H1 (cell line): ENCODE measurements at regions not wholly inside any gene's neighbourhood (a gene's known extent, or its start where the extent isn't known, plus 50 kb on each side); places are given as distances from the start of the nearest gene placed in this dataset.

Experiments
- CTCF ChIA-PET: fragments of 300-600 bp; sonication (Branson Sonifier 250); formaldehyde crosslinking; loops from one replicate; lab custom pipeline; 2021; ENCODE audit not compliant: partially characterized antibody; lab: Charles Lee
- POLR2A ChIA-PET: fragments of 300-600 bp; sonication (Branson Sonifier 250); formaldehyde crosslinking; loops from one replicate; lab custom pipeline; 2021; ENCODE audit warnings: inconsistent platforms; ENCODE audit not compliant: partially characterized antibody; lab: Charles Lee
- DNase-seq, 2 experiments: peaks; one replicate each; pipeline versions ENCODE4 v3.0.0 to v3.0.0-alpha.2; 2010 to 2022; ENCODE audit warnings: low spot score in 2 of 2, low read depth in 1 of 2, mixed read lengths in 1 of 2
- FAIRE-seq: peaks from 2 replicates; lab custom pipeline; 2011; peaks lifted over from hg19 to GRCh38; lab: Jason Lieb, UNC
- H2AFZ ChIP-seq: 2 replicates; pipeline ENCODE4 v1.8.1; 2012; ENCODE audit warnings: low read length, inconsistent platforms
- H2AK5ac ChIP-seq: 2 replicates; pipeline ENCODE4 v1.6.1; 2013; ENCODE audit warnings: low read depth, low read length
- H2BK120ac ChIP-seq: replicated peaks from 2 replicates; pipeline ENCODE3; 2013; ENCODE audit warnings: low read depth, low read length, inconsistent platforms
- H2BK12ac ChIP-seq: 2 replicates; pipeline ENCODE4 v1.6.1; 2013; ENCODE audit warnings: low read depth, low read length
- H2BK15ac ChIP-seq: 2 replicates; pipeline ENCODE4 v1.6.1; 2013; ENCODE audit warnings: low read length
- H2BK20ac ChIP-seq: 2 replicates; pipeline ENCODE4 v1.6.1; 2013; ENCODE audit warnings: low read length
- H2BK5ac ChIP-seq: 2 replicates; pipeline ENCODE4 v1.6.1; 2013; ENCODE audit warnings: low read depth, low read length
- H3K14ac ChIP-seq: 2 replicates; pipeline ENCODE4 v1.6.1; 2013; ENCODE audit warnings: inconsistent platforms; ENCODE audit not compliant: insufficient read length
- H3K18ac ChIP-seq: 2 replicates; pipeline ENCODE4 v1.6.1; 2013; ENCODE audit warnings: low read length; ENCODE audit errors: extremely low read depth
- H3K23ac ChIP-seq: 2 replicates; pipeline ENCODE4 v1.6.1; 2013; ENCODE audit warnings: inconsistent platforms; ENCODE audit not compliant: insufficient read length
- H3K23me2 ChIP-seq: 2 replicates; pipeline ENCODE4 v1.6.1; 2013; ENCODE audit warnings: low read depth, low read length
- H3K27ac ChIP-seq: 2 replicates; pipeline ENCODE4 v1.6.1; 2011; ENCODE audit warnings: low read depth, low read length, inconsistent platforms
- H3K27me3 ChIP-seq, 4 experiments: replicated peaks in 1 of 4; 1 replicate in 1 of 4; 2 replicates in 3 of 4; pipeline versions ENCODE4 v1.6.1 to v1.8.1; 2011 to 2013; ENCODE audit warnings: low read length in 3 of 4, mild to moderate bottlenecking in 3 of 4, inconsistent platforms in 2 of 4, mixed read lengths in 2 of 4, moderate library complexity in 1 of 4; ENCODE audit not compliant: control insufficient read depth in 3 of 4, insufficient read depth in 3 of 4; ENCODE audit errors: extremely low read depth in 1 of 4
- H3K36me3 ChIP-seq, 4 experiments: 2 replicates each; pipeline versions ENCODE4 v1.6.1 to v1.8.1; 2011 to 2013; ENCODE audit warnings: mild to moderate bottlenecking in 4 of 4, low read length in 3 of 4, moderate library complexity in 2 of 4, control low read depth in 1 of 4, inconsistent platforms in 1 of 4; ENCODE audit not compliant: insufficient read depth in 4 of 4, control insufficient read depth in 2 of 4
- H3K4ac ChIP-seq: replicated peaks from 2 replicates; pipeline ENCODE3; 2013; ENCODE audit warnings: low read length, low read depth, mixed read lengths, inconsistent platforms; ENCODE audit not compliant: insufficient read length
- H3K4me1 ChIP-seq, 4 experiments: replicated peaks in 1 of 4; 1 replicate in 1 of 4; 2 replicates in 3 of 4; pipeline versions ENCODE4 v1.6.1 to v1.8.1; 2011 to 2013; ENCODE audit warnings: low read length in 3 of 4, inconsistent platforms in 2 of 4, mixed read lengths in 1 of 4; ENCODE audit not compliant: insufficient read depth in 4 of 4, control insufficient read depth in 3 of 4
- H3K4me2 ChIP-seq, 2 experiments: 2 replicates each; pipeline versions ENCODE4 v1.6.1 to v1.8.1; 2011 to 2013; ENCODE audit warnings: low read depth in 2 of 2, low read length in 2 of 2, control low read depth in 1 of 2, inconsistent platforms in 1 of 2, mild to moderate bottlenecking in 1 of 2; ENCODE audit not compliant: insufficient read depth in 1 of 2
- H3K4me3 ChIP-seq, 4 experiments: fragments of 200-600, 300-600 bp in 1 of 4; sonication (generic), shearing (Covaris generic), sonication (Bioruptor Twin) in 1 of 4; 2 replicates each; pipeline versions ENCODE4 v1.5.1 to v1.8.1; 2011 to 2016; ENCODE audit warnings: low read length in 4 of 4, low read depth in 3 of 4, control low read depth in 2 of 4, inconsistent platforms in 2 of 4, mild to moderate bottlenecking in 2 of 4, mixed read lengths in 1 of 4, moderate library complexity in 1 of 4; ENCODE audit not compliant: insufficient read depth in 2 of 4; ENCODE audit errors: extremely low read depth in 1 of 4
- H3K56ac ChIP-seq: replicated peaks from 2 replicates; pipeline ENCODE3; 2013; ENCODE audit warnings: low read depth, mild to moderate bottlenecking, mixed read lengths, low read length, inconsistent platforms; ENCODE audit not compliant: insufficient read length
- H3K79me1 ChIP-seq: 2 replicates; pipeline ENCODE4 v1.6.1; 2013; ENCODE audit warnings: low read depth, low read length, control low read depth
- H3K79me2 ChIP-seq, 2 experiments: 2 replicates each; pipeline versions ENCODE4 v1.6.1 to v1.8.1; 2012 to 2013; ENCODE audit warnings: low read length in 2 of 2, mild to moderate bottlenecking in 2 of 2, inconsistent platforms in 1 of 2; ENCODE audit not compliant: insufficient read depth in 2 of 2, control insufficient read depth in 1 of 2
- H3K9ac ChIP-seq, 4 experiments: replicated peaks in 1 of 4; 1 replicate in 1 of 4; 2 replicates in 3 of 4; pipeline versions ENCODE4 v1.6.1 to v1.8.1; 2011 to 2013; ENCODE audit warnings: low read depth in 3 of 4, low read length in 3 of 4, control low read depth in 2 of 4, mild to moderate bottlenecking in 2 of 4, moderate library complexity in 2 of 4, inconsistent platforms in 1 of 4; ENCODE audit errors: extremely low read depth in 1 of 4
- H3K9me3 ChIP-seq, 2 experiments: 2 replicates each; pipeline versions ENCODE4 v1.6.1 to v1.8.1; 2012 to 2013; ENCODE audit warnings: mild to moderate bottlenecking in 2 of 2, moderate library complexity in 2 of 2, control low read depth in 1 of 2, inconsistent platforms in 1 of 2, low read depth in 1 of 2, low read length in 1 of 2, mixed read lengths in 1 of 2; ENCODE audit not compliant: insufficient read depth in 2 of 2
- H4K20me1 ChIP-seq, 2 experiments: replicated peaks in 1 of 2; 2 replicates each; pipeline versions ENCODE3 to v1.8.1; 2011 to 2013; ENCODE audit warnings: inconsistent platforms in 2 of 2, low read length in 2 of 2, mild to moderate bottlenecking in 1 of 2; ENCODE audit not compliant: insufficient read depth in 2 of 2, control insufficient read depth in 1 of 2
- H4K5ac ChIP-seq: 2 replicates; pipeline ENCODE4 v1.6.1; 2013; ENCODE audit warnings: low read length, low read depth, mixed read lengths, inconsistent platforms; ENCODE audit not compliant: insufficient read length
- H4K8ac ChIP-seq: 2 replicates; pipeline ENCODE4 v1.8.0; 2013; ENCODE audit warnings: mild to moderate bottlenecking, moderate library complexity, low read length, inconsistent platforms; ENCODE audit not compliant: insufficient read depth; ENCODE audit errors: extremely low read depth
- H4K91ac ChIP-seq: replicated peaks from 2 replicates; pipeline ENCODE3; 2013; ENCODE audit warnings: low read length, mixed read lengths, inconsistent platforms; ENCODE audit not compliant: insufficient read length
- EP300 ChIP-seq, 2 experiments: IDR thresholded peaks; 1 replicate in 1 of 2; 2 replicates in 1 of 2; pipeline ENCODE4 v1.6.1; 2011 to 2012; ENCODE audit warnings: low read depth in 2 of 2, low read length in 2 of 2, mild to moderate bottlenecking in 2 of 2, borderline replicate concordance in 1 of 2, inconsistent platforms in 1 of 2, moderate library complexity in 1 of 2
- EZH2 ChIP-seq: fragments of 200-600 bp; sonication (generic); IDR thresholded peaks from 2 replicates; pipeline ENCODE4 v1.7.1; 2012; ENCODE audit warnings: low read depth, mild to moderate bottlenecking, moderate library complexity, low read length, inconsistent platforms; ENCODE audit not compliant: severe bottlenecking
- FOSL1 ChIP-seq: IDR thresholded peaks from 2 replicates; pipeline ENCODE4 v1.6.1; 2011; ENCODE audit warnings: mild to moderate bottlenecking, low read depth, low read length, moderate library complexity; ENCODE audit not compliant: insufficient read depth
- GABPA ChIP-seq: IDR thresholded peaks from 2 replicates; pipeline ENCODE4 v1.6.1; 2011; ENCODE audit warnings: mild to moderate bottlenecking, low read length, moderate library complexity, borderline replicate concordance; ENCODE audit not compliant: insufficient read depth
- MAX ChIP-seq: IDR thresholded peaks from 2 replicates; pipeline ENCODE4 v1.6.1; 2012; ENCODE audit warnings: inconsistent platforms
- NRF1 ChIP-seq: IDR thresholded peaks from 2 replicates; pipeline ENCODE4 v1.6.1; 2011; ENCODE audit warnings: mild to moderate bottlenecking, low read depth, low read length, improper control_type of control experiment
- POLR2A ChIP-seq, 2 experiments: IDR thresholded peaks; 1 replicate in 1 of 2; 2 replicates in 1 of 2; pipeline ENCODE4 v1.6.1; 2011; ENCODE audit warnings: low read depth in 2 of 2, low read length in 2 of 2, mild to moderate bottlenecking in 2 of 2; ENCODE audit errors: control extremely low read depth in 1 of 2
- TBP ChIP-seq: IDR thresholded peaks from 2 replicates; pipeline ENCODE4 v1.6.1; 2011; ENCODE audit warnings: low read depth, low read length, improper control_type of control experiment
- WGBS, 2 experiments: shearing (Covaris generic) in 1 of 2; methylation state at CpG; one replicate each; pipeline versions ENCODE4 v1.1.6 to v1.1.7; 2013 to 2015; ENCODE audit warnings: low lambda C conversion rate in 2 of 2, mixed read lengths in 2 of 2, inconsistent platforms in 1 of 2, low coverage in 1 of 2, missing lambda C conversion rate in 1 of 2; ENCODE audit not compliant: insufficient replicate concordance in 2 of 2, insufficient coverage in 1 of 2, insufficient read length in 1 of 2; ENCODE audit errors: extremely low coverage in 1 of 2, missing lambda C conversion rate in 1 of 2; 5-methylcytosine and 5-hydroxymethylcytosine counted together

DNA sequence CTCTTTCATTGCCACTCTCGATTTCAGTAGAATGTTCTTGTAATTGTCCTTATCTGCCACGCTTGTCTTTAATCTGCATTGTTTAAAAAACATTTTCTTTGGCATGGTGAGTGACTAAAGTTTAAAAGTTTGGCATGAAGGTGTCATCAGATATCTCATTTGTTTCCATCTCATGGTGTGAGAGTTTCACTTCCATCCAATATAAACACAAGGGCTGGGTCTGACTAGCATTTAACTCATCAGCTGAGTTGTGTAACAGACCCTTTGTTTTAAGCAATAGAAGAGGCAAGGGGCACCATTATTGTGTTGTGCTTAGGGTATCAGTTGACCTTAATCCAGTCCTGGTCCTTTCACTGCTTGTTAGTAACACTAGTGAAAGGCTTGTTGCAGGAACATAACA, 49.9 kb upstream of the IL12A start:
- Histone ChIP-seq H4K8ac (no peak overlapping the region), H3K4me3 (no peak overlapping the region), H2BK15ac (no peak overlapping the region), H2AK5ac (no peak overlapping the region), H3K23me2 (no peaks in the 10 kb centered on the region), H3K18ac (no peak overlapping the region), H3K9ac (no peak overlapping the region), H3K56ac (no peak overlapping the region), H2BK20ac (no peak overlapping the region), H3K4me2 (no peak overlapping the region), H3K27ac (no peak overlapping the region), H4K91ac (no peak overlapping the region), H3K4me1 (no peaks in the 10 kb centered on the region), H3K79me2 (no peaks in the 10 kb centered on the region), H2BK12ac (no peak overlapping the region), H3K36me3 (no peaks in the 10 kb centered on the region), H2BK5ac (no peak overlapping the region), H2AFZ (no peak overlapping the region), H3K14ac (no peak overlapping the region), H4K20me1 (no peaks in the 10 kb centered on the region), H4K5ac (no peak overlapping the region), H2BK120ac (no peak overlapping the region), H3K27me3 (no peaks in the 10 kb centered on the region), H3K9me3 (peaks cover 11 to 12% of the 10 kb centered on the region in 2 experiments), H3K23ac (no peak overlapping the region), H3K4ac (no peak overlapping the region), H3K79me1 (no peaks in the 10 kb centered on the region)
- WGBS, 2 experiments, result 87% methylated on average over 2 of the region's 2 CpGs; no CpG with 5 or more reads in 1 of the 2 experiments
- ChIA-PET POLR2A (no interaction called here), CTCF (interaction anchor here (2.4 kb wide), 1 partner anchor 49 kb away, joined by 9 read pairs; the partner anchor contains the start of gene IL12A)
- DNase-seq (no peak), FAIRE-seq (no peak)
- TF ChIP-seq EP300 (IDR thresholded peaks at IDR 0.05; ENCODE audit: borderline replicate concordance in 1 of 2, low read depth in 2 of 2, low read length in 2 of 2) (no peak), NRF1 (no peak), TBP (no peak), POLR2A (IDR thresholded peaks at IDR 0.05; ENCODE audit: control extremely low read depth in 1 of 2, low read depth in 2 of 2, low read length in 2 of 2) (no peak), MAX (no peak), FOSL1 (no peak), GABPA (no peak), EZH2 (no peak)
